Astrocyte of the spinal cord (primary cell): ENCODE measurements at regions not wholly inside any gene's neighbourhood (a gene's known extent, or its start where the extent isn't known, plus 50 kb on each side); places are given as distances from the start of the nearest gene placed in this dataset.

Source experiments
- DNase-seq: peaks from one replicate; pipeline ENCODE4 v3.0.0; 2011; ENCODE audit warnings: low read depth, low spot score
- H3K4me3 ChIP-seq: 2 replicates; pipeline ENCODE4 v1.5.1; 2011; ENCODE audit warnings: low read depth, mild to moderate bottlenecking, low read length, moderate library complexity
- CTCF ChIP-seq: IDR thresholded peaks from 2 replicates; pipeline ENCODE4 v1.5.1; 2012; ENCODE audit warnings: low read depth, mild to moderate bottlenecking, low read length, inconsistent platforms
- in situ Hi-C: cut with HindIII; loops from 2 replicates; pipeline ENCODE4 v1.10.0; 2017; ENCODE audit warnings: low sequenced_read_pairs

GRCh38 chr11:90448256-90448655 lies 225.4 kb upstream of the CHORDC1 start:
- in situ Hi-C loops = no loop called here
- TF ChIP-seq CTCF = no peak
- no peak for DNase-seq
- no peak overlapping the region for H3K4me3 ChIP-seq

GRCh38 chr11:90447618-90448017 lies 224.8 kb upstream of the CHORDC1 start:
- DNase-seq = no peak
- no peak for TF ChIP-seq CTCF
- in situ Hi-C loops = no loop called here

GRCh38 chr11:90446207-90446606 lies 223.4 kb upstream of the CHORDC1 start:
- H3K4me3 ChIP-seq = no peak overlapping the region
- DNase-seq = no peak
- no peak for TF ChIP-seq CTCF
- in situ Hi-C loops = no loop called here

More at GRCh38 chr11:90447618-90448017, 224.8 kb upstream of the CHORDC1 start:
- no peak overlapping the region for H3K4me3 ChIP-seq

- in situ Hi-C loops = no loop called here
- H3K4me3 ChIP-seq = no peak overlapping the region
- no peak for TF ChIP-seq CTCF
- no peak for DNase-seq
Measured at GRCh38 chr11:90438069-90438468, 215.2 kb upstream of the CHORDC1 start.

GRCh38 chr11:90434858-90435257 lies 212.0 kb upstream of the CHORDC1 start:
- DNase-seq = no peak
- H3K4me3 ChIP-seq = no peak overlapping the region
- in situ Hi-C loops = no loop called here
- no peak for TF ChIP-seq CTCF

GRCh38 chr11:90428836-90429235 lies 206.0 kb upstream of the CHORDC1 start:
- no peak overlapping the region for H3K4me3 ChIP-seq
- DNase-seq = no peak
- in situ Hi-C loops = no loop called here
- no peak for TF ChIP-seq CTCF

GRCh38 chr11:90426442-90426841 lies 203.6 kb upstream of the CHORDC1 start:
- no peak for TF ChIP-seq CTCF
- no peak for DNase-seq
- H3K4me3 ChIP-seq = no peak overlapping the region
- in situ Hi-C loops = no loop called here
